Adrenal gland (tissue), 5 donors: ENCODE measurements at regions not wholly inside any gene's neighbourhood (a gene's known extent, or its start where the extent isn't known, plus 50 kb on each side); places are given as distances from the start of the nearest gene placed in this dataset.

Experiments
- CTCF ChIP-seq, 6 experiments: fragments of 450-650 bp in 4 of 6; fragments of 200-600 bp in 2 of 6; sonication (generic) in 1 of 6; IDR thresholded peaks; 1 replicate in 5 of 6; 2 replicates in 1 of 6; pipeline versions ENCODE4 v1.5.1 to v1.8.0; 2016 to 2021; ENCODE audit warnings: antibody characterized with exemption in 6 of 6, mild to moderate bottlenecking in 2 of 6, moderate library complexity in 1 of 6
- POLR2A ChIP-seq, 2 donors: fragments of 450-650 bp; IDR thresholded peaks; one replicate each; pipeline ENCODE4 v1.6.1; 2017; ENCODE audit warnings: antibody characterized with exemption in 2 of 2, mild to moderate bottlenecking in 2 of 2, moderate library complexity in 1 of 2
- donor health status: DM: no; HTN: no; CAD: no.

GRCh38 chr17:79435296-79435695 lies 175.6 kb downstream of the RBFOX3 start:
- TF ChIP-seq CTCF (IDR thresholded peaks at IDR 0.05) (no peak), POLR2A (IDR thresholded peaks at IDR 0.05) (no peak)
